ENCODE measurements at regions not wholly inside any gene's neighbourhood (a gene's known extent, or its start where the extent isn't known, plus 50 kb on each side); places are given as distances from the start of the nearest gene placed in this dataset.
"Not testable (repeated sequence)": the region's sequence is repeated elsewhere in the genome, so short reads cannot be mapped to it uniquely, and the experiment has no call there.

GRCh38 chr16:65722429-65722828 is 600.6 kb upstream of the CDH11 start:
- DNase-seq (ENCODE audit: low spot score) = no peak

GRCh38 chr16:65717846-65718245 is 596.0 kb upstream of the CDH11 start:
- DNase-seq (ENCODE audit: low spot score) = no peak

DNA sequence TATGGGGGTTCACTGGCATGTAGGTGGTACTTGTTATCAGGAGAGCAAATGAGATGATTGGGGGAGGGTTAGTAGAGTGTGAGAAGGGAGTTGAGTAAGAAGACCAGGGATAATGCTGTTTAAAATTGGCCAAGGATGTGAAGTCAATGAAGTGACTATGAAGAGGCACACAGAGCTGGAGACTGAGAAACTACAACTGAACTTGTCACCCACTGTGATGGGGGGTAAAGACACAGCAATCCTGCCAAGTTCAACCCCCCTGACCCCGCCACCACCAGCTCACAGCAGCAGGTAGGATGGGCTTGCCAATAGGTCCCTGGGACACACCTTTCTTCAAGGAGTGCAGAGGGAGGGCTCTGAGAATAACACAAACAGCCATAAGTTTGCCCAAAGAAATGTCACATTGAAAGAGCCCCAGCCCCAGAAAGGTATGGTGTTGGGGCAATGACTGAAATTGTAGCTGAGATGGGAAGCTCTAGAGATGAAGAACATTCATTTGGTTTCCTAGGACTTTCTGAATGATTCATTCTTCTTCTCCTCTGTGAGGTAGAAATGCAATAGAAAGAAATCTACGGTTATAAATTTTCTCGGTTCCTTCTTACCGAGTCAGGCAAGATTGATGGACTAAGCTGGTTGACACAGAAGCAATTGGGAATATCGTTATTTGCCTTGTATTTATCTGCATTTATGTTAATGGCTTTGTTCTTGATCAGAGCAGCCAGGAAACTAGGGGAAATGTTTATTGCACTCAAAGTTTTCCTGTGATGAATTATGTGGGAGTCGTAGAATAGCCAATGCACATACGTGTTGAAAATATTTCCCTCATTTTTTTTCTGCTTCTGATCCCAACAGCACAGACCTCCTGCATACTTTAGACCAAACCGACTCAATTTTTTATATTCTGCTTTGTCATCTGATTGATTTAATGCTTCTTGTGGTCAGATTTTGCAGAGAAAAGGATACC is 595.2 kb upstream of the CDH11 start:
- no peak for DNase-seq (ENCODE audit: low spot score)

DNA sequence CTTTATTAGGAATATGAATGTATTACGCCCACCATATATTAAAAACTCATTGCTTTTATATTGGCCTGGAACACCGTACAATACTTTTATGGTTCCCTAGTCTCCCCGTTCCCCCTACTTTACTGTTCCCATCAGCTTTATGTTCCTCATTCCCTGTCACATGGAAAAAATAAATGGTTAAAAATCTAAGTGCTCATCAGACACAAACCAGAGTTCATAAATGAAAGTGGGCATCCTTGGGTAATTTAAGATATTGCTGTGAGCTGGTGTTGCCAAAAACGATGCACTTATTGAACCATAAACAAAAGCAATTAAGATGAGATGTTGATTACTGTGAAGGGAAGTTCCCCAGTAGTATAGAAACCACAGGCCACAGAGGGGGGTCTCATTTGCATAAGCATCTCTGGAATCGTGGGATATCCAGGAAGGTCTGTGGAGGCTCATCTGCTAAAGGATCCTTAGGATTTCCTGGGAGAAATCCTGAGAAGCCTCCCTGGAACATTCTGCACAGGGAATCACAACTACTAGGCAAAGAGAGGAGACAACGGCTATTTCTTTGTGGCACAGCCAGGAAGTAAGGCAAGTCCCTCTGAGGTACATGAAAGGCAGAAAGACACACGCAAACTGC is 591.4 kb upstream of the CDH11 start:
- DNase-seq (ENCODE audit: low spot score) = no peak

DNA sequence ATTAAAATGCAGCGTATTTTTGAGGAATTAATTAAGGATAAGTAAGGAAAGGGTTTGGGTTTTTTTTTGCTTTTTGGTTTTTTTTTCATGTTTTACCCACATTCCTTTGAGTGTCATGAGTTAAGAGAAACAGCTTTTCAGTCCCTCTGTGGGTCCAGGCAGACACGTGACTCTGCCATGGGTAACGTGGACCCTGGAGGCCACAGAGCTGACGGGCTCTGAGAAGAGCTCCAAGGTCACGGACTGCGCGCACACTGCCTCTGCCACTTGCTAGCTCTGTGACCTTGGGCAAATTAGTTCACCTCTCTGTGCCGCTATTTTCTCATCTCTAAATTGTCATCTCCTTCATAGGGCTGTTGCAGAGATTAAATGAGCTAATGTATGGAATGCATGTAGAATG is 588.2 kb upstream of the CDH11 start:
- no peak for DNase-seq (ENCODE audit: low spot score)

GRCh38 chr16:65704866-65705265 is 583.0 kb upstream of the CDH11 start:
- DNase-seq (ENCODE audit: low spot score) = no peak

- no peak for DNase-seq (ENCODE audit: low spot score)
Observed at GRCh38 chr16:65702707-65703402, 581.0 kb upstream of the CDH11 start.

- no peak for DNase-seq (ENCODE audit: low spot score)
Observed at GRCh38 chr16:65700596-65700995, 578.7 kb upstream of the CDH11 start.

- no peak for DNase-seq (ENCODE audit: low spot score)
Observed at GRCh38 chr16:65698791-65699321, 577.0 kb upstream of the CDH11 start.

- no peak for DNase-seq (ENCODE audit: low spot score)
Observed at GRCh38 chr16:65697521-65697920, 575.7 kb upstream of the CDH11 start.

DNA sequence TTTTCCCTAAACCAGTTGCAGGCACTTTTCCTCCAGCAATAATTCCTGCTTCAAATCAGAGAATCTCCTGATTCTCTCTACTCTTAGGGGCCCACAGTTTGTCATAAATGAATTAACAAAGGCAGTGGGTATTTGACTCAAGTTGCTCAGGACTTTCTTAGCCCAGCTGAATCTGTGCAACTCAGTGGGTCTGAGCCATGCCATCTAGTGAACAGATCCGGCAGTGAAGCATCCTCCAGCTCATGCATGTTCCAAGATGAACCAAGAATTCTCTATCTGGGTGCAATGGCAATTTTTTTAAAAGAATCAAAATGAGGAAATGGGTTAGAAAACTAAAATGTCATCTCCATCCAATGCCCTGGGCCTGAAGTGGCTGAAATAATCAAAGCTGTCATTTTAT is 575.2 kb upstream of the CDH11 start:
- no peak for DNase-seq (ENCODE audit: low spot score)

GRCh38 chr16:65691846-65692245 is 570.0 kb upstream of the CDH11 start:
- DNase-seq (ENCODE audit: low spot score) = not testable (repeated sequence)

- DNase-seq (ENCODE audit: low spot score) = no peak
Observed at GRCh38 chr16:65689726-65690125, 567.9 kb upstream of the CDH11 start.

DNA sequence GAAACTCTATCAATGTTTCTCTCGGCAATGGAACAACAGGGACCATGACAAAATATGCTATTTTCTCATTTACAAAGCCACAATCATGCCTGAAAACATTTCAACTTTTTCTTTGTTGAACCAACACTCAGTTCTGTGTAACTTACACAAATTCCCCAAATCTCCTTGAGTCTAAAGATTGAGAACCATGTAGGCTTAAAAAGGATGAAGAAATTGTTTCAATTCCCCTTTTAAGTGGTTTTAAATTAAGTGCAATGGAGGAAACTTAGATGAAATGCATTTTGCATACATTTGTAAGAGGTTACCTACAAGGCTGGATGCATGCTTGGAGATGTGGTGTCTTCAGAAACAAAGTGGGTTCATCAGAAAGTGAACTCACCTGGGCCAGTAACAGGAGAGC is 566.4 kb upstream of the CDH11 start:
- no peak for DNase-seq (ENCODE audit: low spot score)

- no peak for DNase-seq (ENCODE audit: low spot score)
Observed at GRCh38 chr16:65684230-65684629, 562.4 kb upstream of the CDH11 start.

GRCh38 chr16:65681406-65681805 is 559.5 kb upstream of the CDH11 start:
- no peak for DNase-seq (ENCODE audit: low spot score)

DNA sequence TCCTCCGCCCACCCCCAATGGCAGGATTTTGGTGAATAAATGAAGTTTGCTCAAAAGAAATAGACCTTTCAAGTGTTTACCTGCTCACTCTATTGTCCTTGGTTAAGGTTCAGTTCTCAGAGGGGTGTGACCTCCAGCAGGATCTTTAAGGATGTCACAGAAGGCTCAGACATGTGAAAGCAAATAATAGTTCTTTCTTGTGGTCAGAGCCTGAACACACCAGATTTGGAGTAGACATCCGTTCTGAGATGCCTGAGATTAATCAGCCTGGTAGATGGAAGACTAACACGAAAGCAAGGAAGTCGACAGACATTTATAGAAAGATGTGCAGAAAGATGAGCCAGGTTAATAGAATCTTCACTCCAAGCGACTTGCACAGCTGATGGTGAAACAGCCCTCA is 557.9 kb upstream of the CDH11 start:
- DNase-seq (ENCODE audit: low spot score) = no peak

- no peak for DNase-seq (ENCODE audit: low spot score)
Observed at GRCh38 chr16:65675161-65675560, 553.3 kb upstream of the CDH11 start.

DNA sequence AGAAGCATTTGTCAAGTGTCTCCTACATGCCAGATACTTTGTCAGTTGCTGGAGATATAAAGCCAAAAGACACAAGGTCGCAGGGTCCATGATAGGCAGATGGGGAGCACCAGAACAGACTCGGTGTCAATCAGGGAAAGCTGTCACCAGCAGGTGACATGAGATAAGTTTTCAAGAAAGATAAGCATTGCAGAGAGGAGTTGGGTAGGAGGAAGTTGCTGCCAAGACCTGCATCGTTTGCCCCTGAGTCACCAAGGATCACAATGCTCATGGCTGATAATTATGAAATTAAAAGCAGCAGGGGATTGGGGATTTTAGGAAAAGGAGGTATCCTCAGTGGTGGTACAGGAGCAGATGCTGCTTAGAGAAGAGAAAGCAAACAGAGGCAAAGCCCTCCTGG is 551.1 kb upstream of the CDH11 start:
- DNase-seq (ENCODE audit: low spot score) = no peak

- no peak for DNase-seq (ENCODE audit: low spot score)
Observed at GRCh38 chr16:65671071-65671470, 549.2 kb upstream of the CDH11 start.

GRCh38 chr16:65668064-65668595 is 546.3 kb upstream of the CDH11 start:
- no peak for DNase-seq (ENCODE audit: low spot score)

- DNase-seq (ENCODE audit: low spot score) = no peak
Observed at GRCh38 chr16:65667011-65667578, 545.2 kb upstream of the CDH11 start.
